OCI-LY1 (cell line): ENCODE measurements at regions not wholly inside any gene's neighbourhood (a gene's known extent, or its start where the extent isn't known, plus 50 kb on each side); places are given as distances from the start of the nearest gene placed in this dataset.

Experiments used
- H2AFZ ChIP-seq: fragments of 200-600 bp; sonication (generic), shearing (Covaris generic); 2 replicates; pipeline ENCODE4 v1.6.0; 2014; ENCODE audit warnings: antibody characterized with exemption, mild to moderate bottlenecking, low read length
- H3F3A ChIP-seq: fragments of 200-600 bp; sonication (generic), shearing (Covaris generic); 2 replicates; pipeline ENCODE4 v1.6.0; 2014; ENCODE audit warnings: mild to moderate bottlenecking, antibody characterized with exemption, low read length, moderate library complexity; ENCODE audit not compliant: insufficient read depth
- H3K27ac ChIP-seq: fragments of 200-600 bp; sonication (generic); 2 replicates; pipeline ENCODE4 v1.5.1; 2014; ENCODE audit warnings: low read length, mixed run types, mild to moderate bottlenecking, low read depth; ENCODE audit not compliant: poor library complexity, severe bottlenecking
- H3K27me3 ChIP-seq: fragments of 200-600 bp; sonication (generic); 2 replicates; pipeline ENCODE4 v1.6.0; 2014; ENCODE audit warnings: antibody characterized with exemption, mild to moderate bottlenecking, low read length, moderate library complexity; ENCODE audit not compliant: insufficient read depth
- H3K36me3 ChIP-seq: fragments of 200-600 bp; sonication (generic); 2 replicates; pipeline ENCODE4 v1.6.1; 2014; ENCODE audit warnings: mild to moderate bottlenecking, antibody characterized with exemption, low read length, moderate library complexity, mixed read lengths; ENCODE audit not compliant: insufficient read depth
- H3K4me1 ChIP-seq: fragments of 200-600 bp; sonication (generic); 2 replicates; pipeline ENCODE4 v1.5.1; 2014; ENCODE audit warnings: mild to moderate bottlenecking, low read length, moderate library complexity; ENCODE audit not compliant: insufficient read depth, severe bottlenecking
- H3K4me2 ChIP-seq: fragments of 200-600 bp; sonication (generic), shearing (Covaris generic); 2 replicates; pipeline ENCODE4 v1.6.1; 2014; ENCODE audit warnings: low read length
- H3K4me3 ChIP-seq: fragments of 200-600 bp; sonication (generic); 2 replicates; pipeline ENCODE4 v1.5.1; 2014; ENCODE audit warnings: low read length, low read depth, mild to moderate bottlenecking, mixed read lengths; ENCODE audit not compliant: poor library complexity, severe bottlenecking
- H3K79me2 ChIP-seq: fragments of 200-600 bp; shearing (Covaris generic); 2 replicates; pipeline ENCODE4 v1.6.1; 2016; ENCODE audit warnings: mixed run types, low read length, mixed read lengths; ENCODE audit not compliant: insufficient read depth
- H3K9ac ChIP-seq: fragments of 200-600 bp; sonication (generic), shearing (Covaris generic); 2 replicates; pipeline ENCODE4 v1.6.1; 2014; ENCODE audit warnings: mild to moderate bottlenecking, low read length, mixed read lengths
- H3K9me2 ChIP-seq: fragments of 200-600 bp; sonication (generic), shearing (Covaris generic); 2 replicates; pipeline ENCODE4 v1.6.1; 2014; ENCODE audit warnings: low read depth, mild to moderate bottlenecking, low read length, mixed read lengths
- H3K9me3 ChIP-seq: fragments of 200-600 bp; shearing (Covaris generic); 2 replicates; pipeline ENCODE4 v1.6.1; 2014; ENCODE audit warnings: low read length, mixed read lengths
- H4K20me1 ChIP-seq: fragments of 200-600 bp; sonication (generic), shearing (Covaris generic); 2 replicates; pipeline ENCODE4 v1.6.0; 2016; ENCODE audit warnings: mild to moderate bottlenecking, low read length; ENCODE audit not compliant: insufficient read depth
- CTCF ChIP-seq: fragments of 200-600 bp; sonication (generic), shearing (Covaris generic); IDR thresholded peaks from 2 replicates; pipeline ENCODE4 v1.5.1; 2017; ENCODE audit warnings: mild to moderate bottlenecking, antibody characterized with exemption, low read length, moderate library complexity, mixed read lengths
- EZH2 ChIP-seq: fragments of 200-600 bp; sonication (generic), shearing (Covaris generic); IDR thresholded peaks from 2 replicates; pipeline ENCODE4 v1.8.0; 2017; ENCODE audit warnings: borderline replicate concordance, mixed run types, mild to moderate bottlenecking, antibody characterized with exemption, low read length, moderate library complexity, mixed read lengths

GRCh38 chr6:88365656-88366055 is 199.5 kb upstream of the CNR1 start:
- H3K4me3 ChIP-seq, result no peak overlapping the region
- no peaks in the 10 kb centered on the region for H3F3A ChIP-seq
- TF ChIP-seq CTCF (no peak), EZH2 (no peak)
- H3K27ac ChIP-seq, result no peak overlapping the region
- no peaks in the 10 kb centered on the region for H3K9me3 ChIP-seq
- no peak overlapping the region for H2AFZ ChIP-seq
- no peaks in the 10 kb centered on the region for H3K36me3 ChIP-seq
- no peak overlapping the region for H3K4me2 ChIP-seq
- H3K79me2 ChIP-seq, result no peaks in the 10 kb centered on the region
- no peak overlapping the region for H3K9ac ChIP-seq
- H4K20me1 ChIP-seq, result no peaks in the 10 kb centered on the region
- H3K27me3 ChIP-seq, result no peaks in the 10 kb centered on the region
- no peaks in the 10 kb centered on the region for H3K4me1 ChIP-seq
- H3K9me2 ChIP-seq, result no peaks in the 10 kb centered on the region

GRCh38 chr6:88365230-88365629 is 199.1 kb upstream of the CNR1 start:
- Histone ChIP-seq H3K4me3 (no peak overlapping the region), H3K9me2 (no peaks in the 10 kb centered on the region), H4K20me1 (no peaks in the 10 kb centered on the region), H3K27me3 (no peaks in the 10 kb centered on the region), H3K36me3 (no peaks in the 10 kb centered on the region), H3K4me2 (no peak overlapping the region), H3K9me3 (no peaks in the 10 kb centered on the region), H2AFZ (no peak overlapping the region), H3F3A (no peaks in the 10 kb centered on the region), H3K4me1 (no peaks in the 10 kb centered on the region), H3K79me2 (no peaks in the 10 kb centered on the region), H3K9ac (no peak overlapping the region), H3K27ac (no peak overlapping the region)
- TF ChIP-seq CTCF (no peak), EZH2 (no peak)

- Histone ChIP-seq H4K20me1 (no peaks in the 10 kb centered on the region), H3K9me3 (no peaks in the 10 kb centered on the region), H3K36me3 (no peaks in the 10 kb centered on the region), H3K4me2 (no peak overlapping the region), H3K9me2 (no peaks in the 10 kb centered on the region), H2AFZ (no peak overlapping the region), H3K27ac (no peak overlapping the region), H3K4me3 (no peak overlapping the region), H3K4me1 (no peaks in the 10 kb centered on the region), H3K79me2 (no peaks in the 10 kb centered on the region), H3F3A (no peaks in the 10 kb centered on the region), H3K27me3 (no peaks in the 10 kb centered on the region), H3K9ac (no peak overlapping the region)
- TF ChIP-seq CTCF, result no peak
- no peak for TF ChIP-seq EZH2
Observed at GRCh38 chr6:88361754-88362153, 195.6 kb upstream of the CNR1 start.
